Stimulated activated naive CD8-positive, alpha-beta T cell treated with anti-CD3 and anti-CD28 coated beads, Interleukin-15, Interleukin-2, amounts not matched to agents 100 ng/mL and 50 ng/mL, for 24 hours (primary cell): ENCODE measurements at regions not wholly inside any gene's neighbourhood (a gene's known extent, or its start where the extent isn't known, plus 50 kb on each side); places are given as distances from the start of the nearest gene placed in this dataset.
"Not testable (repeated sequence)": the region's sequence is repeated elsewhere in the genome, so short reads cannot be mapped to it uniquely, and the experiment has no call there.

Source experiments
- H3K27ac Mint-ChIP-seq: one replicate; pipeline ENCODE4 v1.8.0; 2021; ENCODE audit warnings: mild to moderate bottlenecking, mixed read lengths
- H3K27me3 Mint-ChIP-seq: one replicate; pipeline ENCODE4 v1.8.0; 2021; ENCODE audit warnings: mixed read lengths
- H3K36me3 Mint-ChIP-seq: one replicate; pipeline ENCODE4 v1.8.0; 2021; ENCODE audit warnings: low read depth, mixed read lengths
- H3K4me1 Mint-ChIP-seq: one replicate; pipeline ENCODE4 v1.8.0; 2021; ENCODE audit warnings: low read depth, mixed read lengths
- H3K4me3 Mint-ChIP-seq: one replicate; pipeline ENCODE4 v1.8.0; 2021; ENCODE audit warnings: mild to moderate bottlenecking, mixed read lengths
- H3K9me3 Mint-ChIP-seq: one replicate; pipeline ENCODE4 v1.8.0; 2021; ENCODE audit warnings: mixed read lengths

DNA sequence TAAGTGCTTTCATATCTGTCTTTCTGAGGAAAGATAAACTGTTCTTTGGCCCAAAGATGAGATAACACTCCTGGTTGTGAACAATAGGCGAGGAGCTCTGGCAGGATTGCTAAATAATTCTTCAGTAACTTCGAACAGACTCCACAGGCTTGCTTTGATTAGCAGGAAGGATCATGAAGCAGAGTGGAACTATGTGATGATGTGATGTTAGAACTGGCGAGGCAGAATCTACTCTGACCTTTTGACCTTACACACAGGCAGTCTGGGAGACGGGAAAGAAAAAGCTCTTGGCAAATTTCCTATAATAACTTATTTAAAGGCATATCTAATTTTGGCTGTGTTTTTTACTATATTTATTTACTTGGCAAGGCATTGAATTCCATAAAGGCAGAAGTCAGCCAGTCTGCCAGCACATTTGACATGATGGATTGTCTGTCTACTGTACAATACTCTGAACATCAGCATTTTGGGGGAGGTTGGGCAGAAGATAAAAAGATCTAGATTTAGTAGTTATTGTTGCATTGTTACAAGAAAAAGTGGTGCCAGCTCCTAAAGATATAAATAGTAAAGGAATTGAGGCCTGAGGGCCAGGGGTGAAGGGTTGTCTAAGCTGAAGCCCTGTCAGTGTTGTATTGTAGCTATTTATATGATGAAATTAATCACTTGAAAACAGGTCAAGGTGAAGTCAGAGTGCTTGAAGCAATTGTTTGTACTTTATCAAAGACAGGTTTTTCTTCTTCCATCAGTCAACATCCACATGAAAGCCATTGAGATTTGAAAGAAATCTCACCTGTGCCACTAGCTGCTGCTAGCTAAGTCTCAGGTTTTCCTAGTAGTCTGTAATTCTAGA, 708.8 kb downstream of the LTN1 start:
- Mint-ChIP-seq H3K36me3 (no peaks in the 10 kb centered on the region), H3K9me3 (peaks cover 3% of the 10 kb centered on the region), H3K4me1 (no peaks in the 10 kb centered on the region)

DNA sequence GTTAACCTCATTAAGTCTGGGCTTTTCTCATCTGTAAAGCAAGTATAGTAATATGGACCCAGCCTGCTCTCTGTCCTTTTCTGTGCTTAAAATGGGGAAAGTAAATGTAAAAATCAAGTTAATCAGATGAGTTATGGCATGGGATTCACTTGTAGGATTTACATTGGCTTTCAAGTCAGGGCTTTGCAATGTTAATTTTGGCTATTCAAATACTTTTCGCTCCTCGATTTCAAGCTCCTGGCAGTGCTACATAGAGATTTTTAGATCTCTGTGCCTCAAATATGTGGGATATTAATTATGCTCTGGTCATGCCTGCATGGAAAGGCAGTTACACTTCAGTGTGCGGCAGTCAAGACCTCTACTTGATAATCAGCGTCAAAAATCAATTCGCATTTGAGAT, 709.8 kb downstream of the LTN1 start:
- no peaks in the 10 kb centered on the region for H3K27me3 Mint-ChIP-seq
- H3K27ac Mint-ChIP-seq: no peak overlapping the region
- H3K9me3 Mint-ChIP-seq: peaks cover 3% of the 10 kb centered on the region
- no peaks in the 10 kb centered on the region for H3K36me3 Mint-ChIP-seq
- H3K4me1 Mint-ChIP-seq: no peaks in the 10 kb centered on the region
- H3K4me3 Mint-ChIP-seq: no peak overlapping the region

More for the DNA sequence above, 708.8 kb downstream of the LTN1 start:
- H3K27ac Mint-ChIP-seq: no peak overlapping the region
- no peaks in the 10 kb centered on the region for H3K27me3 Mint-ChIP-seq
- H3K4me3 Mint-ChIP-seq: no peak overlapping the region

DNA sequence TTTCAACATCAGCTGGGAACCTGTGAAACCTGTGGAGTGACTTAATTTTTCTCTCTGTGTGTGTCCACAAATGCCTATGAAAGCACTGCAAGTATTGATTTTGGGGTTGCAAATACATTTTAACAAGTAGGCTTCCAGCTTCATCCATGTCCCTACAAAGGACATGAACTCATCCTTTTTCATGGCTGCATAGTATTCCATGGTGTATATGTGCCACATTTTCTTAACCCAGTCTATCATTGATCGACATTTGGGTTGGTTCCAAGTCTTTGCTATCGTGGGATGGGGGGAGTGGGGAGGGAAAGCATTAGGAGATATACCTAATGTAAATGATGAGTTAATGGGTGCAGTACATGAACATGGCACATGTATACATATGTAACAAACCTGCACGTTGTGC, 711.3 kb downstream of the LTN1 start:
- not testable (repeated sequence) for H3K4me1 Mint-ChIP-seq, H3K27ac Mint-ChIP-seq, H3K9me3 Mint-ChIP-seq, H3K27me3 Mint-ChIP-seq, H3K4me3 Mint-ChIP-seq, H3K36me3 Mint-ChIP-seq

DNA sequence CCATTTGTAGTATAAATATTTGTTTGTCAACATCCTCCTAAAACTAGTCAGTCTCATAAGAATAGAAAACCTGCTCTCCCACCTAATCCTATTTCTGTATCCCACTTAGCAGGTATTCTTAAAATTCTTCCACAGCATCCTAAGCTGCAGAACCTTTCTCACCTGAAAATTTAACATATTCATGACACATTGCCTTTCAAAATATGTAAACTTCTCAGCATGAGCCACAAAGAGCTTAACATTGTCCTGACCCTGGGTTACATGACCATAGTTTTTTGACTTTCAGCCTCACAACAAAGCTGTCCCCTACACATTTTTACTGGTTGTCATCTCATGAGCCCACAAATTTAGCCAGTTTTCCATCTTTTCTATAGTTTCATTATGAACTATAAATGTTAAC, 712.1 kb downstream of the LTN1 start:
- Mint-ChIP-seq H3K27ac (no peak overlapping the region), H3K36me3 (no peaks in the 10 kb centered on the region), H3K9me3 (peaks cover 3% of the 10 kb centered on the region), H3K4me1 (no peaks in the 10 kb centered on the region), H3K4me3 (no peak overlapping the region), H3K27me3 (no peaks in the 10 kb centered on the region)

DNA sequence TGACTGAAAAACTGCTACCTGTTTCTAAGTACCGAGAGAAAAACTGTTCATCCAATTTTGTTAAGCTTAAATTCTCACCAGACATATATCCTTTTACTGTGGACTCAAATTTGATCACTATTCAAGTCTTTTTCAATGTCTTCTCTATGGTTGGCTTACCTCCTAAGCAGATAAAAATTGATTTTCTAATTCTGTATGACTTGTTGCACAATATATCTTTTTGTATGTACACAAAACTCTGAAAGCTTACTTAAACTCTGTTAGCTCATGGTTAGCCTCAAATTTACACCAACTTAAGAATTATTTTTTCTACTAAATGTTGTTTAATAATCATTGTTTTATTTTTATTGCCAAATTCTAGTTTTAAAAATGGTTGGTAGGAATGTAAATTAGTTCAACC, 715.4 kb downstream of the LTN1 start:
- no peaks in the 10 kb centered on the region for H3K27me3 Mint-ChIP-seq
- H3K4me1 Mint-ChIP-seq: no peaks in the 10 kb centered on the region
- H3K36me3 Mint-ChIP-seq: no peaks in the 10 kb centered on the region
- H3K27ac Mint-ChIP-seq: no peak overlapping the region
- no peak overlapping the region for H3K4me3 Mint-ChIP-seq
- H3K9me3 Mint-ChIP-seq: peaks cover 3% of the 10 kb centered on the region

DNA sequence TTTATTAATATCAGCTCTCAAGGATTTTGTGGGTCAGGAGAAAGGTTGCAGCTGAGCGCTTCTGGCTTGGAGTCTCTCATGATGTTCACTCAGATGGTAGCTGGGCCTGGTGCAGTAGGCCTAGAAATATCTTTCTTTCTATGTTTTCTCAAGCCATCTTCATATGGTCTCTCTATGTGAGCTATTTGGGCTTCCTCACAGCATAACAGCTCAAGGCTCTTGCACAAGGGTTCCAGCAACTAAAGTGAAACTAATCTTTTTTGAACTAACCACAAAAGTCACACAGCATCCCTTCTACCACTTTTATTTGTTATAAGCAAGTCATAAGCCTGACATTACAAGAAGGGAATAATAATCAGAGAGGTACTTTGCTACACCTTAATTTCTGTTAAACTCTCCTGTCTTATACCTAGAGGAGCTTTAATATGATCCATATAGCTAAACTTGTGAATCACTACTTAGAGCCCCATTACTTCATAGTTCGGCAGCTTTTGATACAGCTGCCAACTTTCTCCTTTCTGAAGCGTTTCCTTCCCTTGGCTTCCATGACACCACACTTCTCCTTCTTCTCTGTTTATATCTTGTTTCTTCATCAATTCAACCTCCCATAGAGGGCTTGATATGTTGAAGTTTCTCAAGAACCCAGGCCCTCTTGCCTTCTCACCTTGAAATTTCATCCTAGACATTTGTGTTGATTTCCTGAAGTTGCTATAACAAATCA, 720.2 kb downstream of the LTN1 start:
- H3K27ac Mint-ChIP-seq: no peak overlapping the region
- no peaks in the 10 kb centered on the region for H3K9me3 Mint-ChIP-seq
- no peaks in the 10 kb centered on the region for H3K36me3 Mint-ChIP-seq
- H3K27me3 Mint-ChIP-seq: no peaks in the 10 kb centered on the region
- H3K4me3 Mint-ChIP-seq: no peak overlapping the region
- H3K4me1 Mint-ChIP-seq: no peaks in the 10 kb centered on the region

DNA sequence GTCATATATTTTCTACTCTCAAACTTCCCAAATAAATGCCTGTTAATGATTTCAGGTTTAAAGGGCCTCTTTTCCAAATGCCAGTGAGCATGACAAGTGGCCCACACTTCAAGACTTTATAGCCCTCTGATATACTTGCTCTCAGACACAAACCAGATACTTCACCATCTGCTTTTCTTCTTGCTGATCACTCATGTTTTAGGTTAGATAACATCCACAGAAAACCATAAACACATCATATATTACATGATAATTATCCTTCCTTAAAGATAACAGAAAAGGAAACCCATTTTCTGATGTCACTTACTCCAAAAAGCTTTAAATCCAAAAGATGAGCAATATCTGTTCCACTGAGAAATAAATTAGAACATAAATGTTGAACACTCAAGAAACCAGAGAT, 723.5 kb downstream of the LTN1 start:
- no peaks in the 10 kb centered on the region for H3K4me1 Mint-ChIP-seq
- H3K9me3 Mint-ChIP-seq: no peaks in the 10 kb centered on the region
- H3K36me3 Mint-ChIP-seq: no peaks in the 10 kb centered on the region
- H3K27ac Mint-ChIP-seq: no peak overlapping the region
- no peak overlapping the region for H3K4me3 Mint-ChIP-seq
- H3K27me3 Mint-ChIP-seq: no peaks in the 10 kb centered on the region

DNA sequence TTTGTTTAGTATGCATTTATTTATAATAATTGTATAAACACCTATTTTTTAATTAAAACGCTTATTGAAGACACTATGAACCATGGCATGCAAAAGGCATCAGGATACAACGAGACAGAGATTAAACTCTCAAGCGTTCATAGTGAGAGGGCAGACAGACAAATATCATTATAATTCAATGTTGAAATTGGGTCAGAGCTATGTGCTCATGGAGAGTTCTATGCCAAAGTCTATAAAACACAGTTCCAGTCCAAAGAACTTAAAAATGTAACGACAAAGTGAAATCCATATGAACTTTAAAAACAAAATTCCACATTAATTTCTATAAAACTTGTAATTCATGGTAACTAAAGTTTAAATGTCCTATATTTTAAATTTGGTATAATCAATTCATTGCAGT, 724.0 kb downstream of the LTN1 start:
- Mint-ChIP-seq H3K36me3 (no peaks in the 10 kb centered on the region), H3K4me3 (no peak overlapping the region), H3K9me3 (no peaks in the 10 kb centered on the region), H3K27me3 (no peaks in the 10 kb centered on the region), H3K4me1 (no peaks in the 10 kb centered on the region), H3K27ac (no peak overlapping the region)

DNA sequence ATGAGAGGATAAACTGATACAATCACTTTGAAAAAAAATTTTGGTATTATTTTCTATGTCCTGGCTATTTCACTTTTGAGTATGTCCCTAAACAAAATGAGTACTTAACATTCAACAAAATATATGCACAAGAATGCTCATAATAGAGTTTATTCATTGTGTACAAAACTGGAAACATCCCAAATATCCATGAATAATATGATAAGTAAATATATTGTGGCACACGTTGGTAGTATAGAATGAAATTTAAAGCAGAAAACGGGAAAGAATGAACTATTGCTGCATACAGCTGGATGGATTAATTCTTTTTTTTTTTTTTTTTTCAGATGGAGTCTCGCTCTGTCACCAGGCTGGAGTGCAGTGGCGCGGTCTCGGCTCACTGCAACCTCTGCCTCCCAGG, 725.2 kb downstream of the LTN1 start:
- H3K9me3 Mint-ChIP-seq: no peaks in the 10 kb centered on the region
- H3K27me3 Mint-ChIP-seq: no peaks in the 10 kb centered on the region
- no peaks in the 10 kb centered on the region for H3K36me3 Mint-ChIP-seq
- no peaks in the 10 kb centered on the region for H3K4me1 Mint-ChIP-seq
- H3K4me3 Mint-ChIP-seq: no peak overlapping the region
- no peak overlapping the region for H3K27ac Mint-ChIP-seq

DNA sequence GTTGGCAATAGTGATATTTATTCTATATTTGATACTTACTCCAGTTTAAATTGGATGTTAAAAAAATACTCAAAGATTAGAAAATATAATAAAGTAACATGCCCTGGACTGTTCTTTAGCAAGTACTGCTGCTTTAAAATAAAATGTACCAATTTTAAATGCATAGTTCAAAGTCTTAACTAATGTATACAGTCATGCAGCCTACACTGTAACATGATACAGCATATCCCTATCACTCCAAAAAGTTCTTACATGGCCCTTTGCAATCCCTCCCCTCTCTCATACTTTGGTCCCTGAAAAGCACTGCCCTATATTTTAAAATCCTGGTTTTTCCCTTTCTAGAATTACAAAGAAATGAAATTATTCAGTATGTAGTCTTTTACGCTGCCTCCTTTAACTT, 726.6 kb downstream of the LTN1 start:
- H3K4me3 Mint-ChIP-seq: no peak overlapping the region
- H3K27me3 Mint-ChIP-seq: no peaks in the 10 kb centered on the region
- H3K27ac Mint-ChIP-seq: no peak overlapping the region
- no peaks in the 10 kb centered on the region for H3K4me1 Mint-ChIP-seq
- no peaks in the 10 kb centered on the region for H3K9me3 Mint-ChIP-seq
- no peaks in the 10 kb centered on the region for H3K36me3 Mint-ChIP-seq

DNA sequence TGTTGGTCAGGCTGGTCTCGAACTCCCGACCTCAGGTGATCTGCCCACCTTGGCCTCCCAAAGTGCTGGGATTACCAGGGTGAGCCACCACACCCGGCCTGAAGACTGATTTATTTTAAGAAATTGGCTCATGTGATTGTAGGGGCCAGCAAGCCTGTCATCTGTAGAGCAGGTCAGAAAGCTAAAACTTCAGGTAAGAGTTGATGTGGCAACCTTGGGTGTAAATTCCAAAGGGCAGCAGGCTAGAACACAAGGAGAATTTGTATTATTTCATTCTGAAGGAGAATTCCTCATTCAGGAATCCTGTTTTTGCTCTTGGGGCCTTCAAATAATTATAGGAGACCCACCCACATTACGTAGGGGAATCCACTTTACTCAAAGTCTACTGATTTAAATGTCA, 728.7 kb downstream of the LTN1 start:
- no peaks in the 10 kb centered on the region for H3K36me3 Mint-ChIP-seq
- H3K27ac Mint-ChIP-seq: no peak overlapping the region
- peaks cover 1% of the 10 kb centered on the region for H3K9me3 Mint-ChIP-seq
- no peaks in the 10 kb centered on the region for H3K27me3 Mint-ChIP-seq
- H3K4me3 Mint-ChIP-seq: no peak overlapping the region
- no peaks in the 10 kb centered on the region for H3K4me1 Mint-ChIP-seq

DNA sequence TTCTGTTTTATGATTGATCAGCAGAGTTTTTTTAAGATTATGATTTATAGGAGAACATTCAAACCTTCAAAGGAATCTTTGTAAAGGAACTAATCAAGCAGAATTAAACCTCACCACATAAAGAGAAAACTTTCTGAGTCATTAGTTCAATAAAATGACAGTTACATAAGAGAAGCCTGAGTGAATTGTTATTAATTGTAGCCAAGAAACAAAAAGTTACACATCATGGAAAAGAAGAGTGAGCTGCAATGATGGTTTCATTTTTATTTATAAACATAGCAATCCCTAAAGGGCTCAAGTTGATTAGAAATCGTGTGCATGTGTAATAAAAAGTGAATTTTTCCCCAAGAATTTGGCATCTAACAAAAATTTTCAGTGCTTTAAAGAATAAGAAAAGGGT, 731.4 kb downstream of the LTN1 start:
- H3K9me3 Mint-ChIP-seq: peaks cover 6% of the 10 kb centered on the region
- H3K36me3 Mint-ChIP-seq: no peaks in the 10 kb centered on the region
- no peak overlapping the region for H3K4me3 Mint-ChIP-seq
- H3K27ac Mint-ChIP-seq: no peak overlapping the region
- H3K4me1 Mint-ChIP-seq: no peaks in the 10 kb centered on the region
- H3K27me3 Mint-ChIP-seq: no peaks in the 10 kb centered on the region

DNA sequence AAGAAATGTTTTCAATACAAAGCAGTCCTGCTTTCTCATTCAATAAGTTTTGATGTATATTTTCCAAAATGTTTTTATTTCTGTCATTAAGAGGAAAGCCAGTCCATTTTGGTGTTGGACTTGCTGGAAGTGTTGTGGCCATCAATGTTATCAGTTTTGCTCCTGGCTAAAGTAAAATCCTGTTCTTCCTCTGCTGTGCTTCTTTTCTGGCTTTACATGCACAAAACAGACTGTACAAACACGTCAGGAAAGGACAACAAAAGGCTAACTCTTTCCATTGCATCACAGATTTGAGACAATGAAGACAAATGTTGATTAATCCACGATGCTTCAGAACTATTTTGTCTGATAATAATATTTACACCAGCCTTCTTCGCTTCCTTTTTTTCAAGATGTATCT, 735.4 kb downstream of the LTN1 start:
- H3K27me3 Mint-ChIP-seq: no peaks in the 10 kb centered on the region
- no peaks in the 10 kb centered on the region for H3K4me1 Mint-ChIP-seq
- no peak overlapping the region for H3K27ac Mint-ChIP-seq
- no peak overlapping the region for H3K4me3 Mint-ChIP-seq
- peaks cover 6% of the 10 kb centered on the region for H3K9me3 Mint-ChIP-seq
- H3K36me3 Mint-ChIP-seq: no peaks in the 10 kb centered on the region

DNA sequence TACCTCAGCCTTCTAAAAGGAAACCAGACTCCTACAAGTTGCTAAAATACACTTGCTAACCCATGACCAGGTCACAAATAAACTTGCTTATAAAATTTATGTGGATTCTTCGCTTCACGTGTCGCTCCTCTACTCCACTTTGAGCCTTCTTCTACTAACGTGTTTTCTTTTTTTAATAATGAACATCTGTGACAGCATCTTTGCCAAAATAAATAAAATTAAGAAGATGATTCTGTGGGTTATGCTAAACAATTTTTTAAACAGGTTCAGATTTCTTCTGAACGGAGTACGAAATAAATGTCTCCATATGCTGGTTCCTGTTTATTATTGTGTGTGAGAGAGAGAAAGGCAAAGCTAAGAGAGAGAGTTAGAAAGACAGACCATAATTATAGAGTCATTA, 735.8 kb downstream of the LTN1 start:
- H3K4me3 Mint-ChIP-seq: no peak overlapping the region

DNA sequence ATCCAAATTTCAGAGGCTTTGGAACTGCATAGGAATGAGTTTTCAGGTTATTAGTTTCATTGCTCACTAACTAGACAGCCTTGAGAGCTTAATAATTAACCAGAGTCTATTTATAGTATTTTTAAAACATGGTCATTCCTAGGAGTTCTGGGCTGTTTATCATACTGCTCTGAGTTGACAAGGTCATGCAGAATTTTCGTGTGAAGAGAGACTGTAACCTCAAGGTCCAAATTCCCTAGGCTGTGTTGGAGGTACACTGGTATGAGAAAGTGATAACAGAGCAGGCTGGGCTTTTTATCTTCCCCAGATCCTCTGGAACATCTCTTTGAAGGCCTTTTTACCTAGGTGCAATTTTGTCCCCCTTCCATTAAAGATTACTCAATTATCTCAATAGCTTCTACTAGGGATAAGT, 736.3 kb downstream of the LTN1 start:
- no peaks in the 10 kb centered on the region for H3K36me3 Mint-ChIP-seq
- H3K9me3 Mint-ChIP-seq: peaks cover 6% of the 10 kb centered on the region
- no peaks in the 10 kb centered on the region for H3K4me1 Mint-ChIP-seq
- no peaks in the 10 kb centered on the region for H3K27me3 Mint-ChIP-seq
- no peak overlapping the region for H3K4me3 Mint-ChIP-seq
- no peak overlapping the region for H3K27ac Mint-ChIP-seq

More for the DNA sequence above, 735.8 kb downstream of the LTN1 start:
- no peaks in the 10 kb centered on the region for H3K27me3 Mint-ChIP-seq
- H3K4me1 Mint-ChIP-seq: no peaks in the 10 kb centered on the region
- H3K36me3 Mint-ChIP-seq: no peaks in the 10 kb centered on the region
- no peak overlapping the region for H3K27ac Mint-ChIP-seq
- peaks cover 6% of the 10 kb centered on the region for H3K9me3 Mint-ChIP-seq

DNA sequence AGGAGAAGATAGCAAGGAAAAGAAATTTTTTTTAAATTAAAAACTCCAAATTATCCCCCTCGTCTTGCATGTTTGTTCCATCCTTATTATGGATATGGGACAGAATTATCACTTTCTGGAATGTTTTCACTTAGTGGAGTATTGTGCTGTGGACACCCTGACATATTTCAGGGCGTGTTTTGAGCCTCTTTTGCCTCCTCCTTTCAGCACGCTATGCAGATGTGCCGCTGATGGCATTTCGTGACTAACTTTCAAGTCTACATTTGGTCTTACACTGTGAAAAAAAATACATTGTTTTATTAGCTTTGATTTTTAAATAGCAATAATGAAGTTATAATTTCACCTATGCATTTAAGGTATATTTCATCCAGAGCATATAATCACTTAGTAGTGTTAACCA, 738.7 kb downstream of the LTN1 start:
- no peaks in the 10 kb centered on the region for H3K27me3 Mint-ChIP-seq

More for the DNA sequence above, 738.7 kb downstream of the LTN1 start:
- Mint-ChIP-seq H3K4me3 (no peak overlapping the region), H3K36me3 (no peaks in the 10 kb centered on the region), H3K4me1 (no peaks in the 10 kb centered on the region), H3K9me3 (peaks cover 5% of the 10 kb centered on the region), H3K27ac (no peak overlapping the region)
